Neutrophil (primary cell): ENCODE measurements at regions not wholly inside any gene's neighbourhood (a gene's known extent, or its start where the extent isn't known, plus 50 kb on each side); places are given as distances from the start of the nearest gene placed in this dataset.

ENCODE experiments used
- H3K27ac ChIP-seq: fragments of 200-600 bp; sonication (generic); 2 replicates; pipeline ENCODE4 v1.5.1; 2016; ENCODE audit warnings: mild to moderate bottlenecking, moderate library complexity
- H3K27me3 ChIP-seq: fragments of 200-600 bp; sonication (generic); 2 replicates; pipeline ENCODE4 v1.6.0; 2016; ENCODE audit warnings: mild to moderate bottlenecking
- H3K36me3 ChIP-seq: fragments of 200-600 bp; sonication (generic); 2 replicates; pipeline ENCODE4 v1.5.1; 2017
- H3K4me1 ChIP-seq, 2 experiments: fragments of 200-600 bp in 1 of 2; sonication (generic) in 1 of 2; 1 replicate in 1 of 2; 2 replicates in 1 of 2; pipeline versions ENCODE4 v1.5.1 to v1.6.1; 2013 to 2016; ENCODE audit warnings: low read depth in 1 of 2, low read length in 1 of 2, mild to moderate bottlenecking in 1 of 2, moderate library complexity in 1 of 2; ENCODE audit not compliant: control insufficient read depth in 1 of 2, insufficient read depth in 1 of 2
- H3K4me3 ChIP-seq, 2 experiments: fragments of 200-600 bp in 1 of 2; sonication (generic) in 1 of 2; 1 replicate in 1 of 2; 2 replicates in 1 of 2; pipeline ENCODE4 v1.5.1; 2013 to 2016; ENCODE audit warnings: low read depth in 1 of 2, low read length in 1 of 2, mild to moderate bottlenecking in 1 of 2, moderate library complexity in 1 of 2
- H3K9me3 ChIP-seq: fragments of 200-600 bp; sonication (generic); 2 replicates; pipeline ENCODE4 v1.5.1; 2016
- TF ChIP-seq, protein P1 (sequence below): fragments of 200-600 bp; sonication (generic); IDR thresholded peaks from 2 replicates; pipeline ENCODE4 v1.5.1; 2016; ENCODE audit warnings: antibody characterized with exemption

DNA sequence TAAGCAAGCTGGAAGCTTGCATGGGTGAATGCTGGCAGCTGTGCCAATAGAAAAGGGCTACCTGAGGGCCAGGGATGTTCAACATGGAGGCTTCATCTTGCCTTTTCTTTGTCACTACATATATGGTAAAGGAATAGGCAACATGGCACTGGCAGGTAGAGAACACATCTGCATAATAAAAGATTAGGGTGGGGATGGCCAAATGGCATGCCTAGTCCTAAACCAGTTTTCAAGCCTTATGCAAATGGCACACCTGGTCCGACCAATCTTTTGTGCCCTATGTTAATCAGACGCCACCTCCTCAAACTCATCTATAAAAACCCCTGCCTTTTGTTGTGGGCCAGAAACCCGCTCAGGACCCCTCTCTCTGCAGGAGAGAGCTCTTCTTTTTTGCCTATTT, 216.8 kb upstream of the PROK2 start:
- Histone ChIP-seq H3K27me3 (no peaks in the 10 kb centered on the region), H3K27ac (no peak overlapping the region), H3K36me3 (no peaks in the 10 kb centered on the region), H3K4me1 (no peaks in the 10 kb centered on the region), H3K9me3 (no peaks in the 10 kb centered on the region), H3K4me3 (no peak overlapping the region)
- TF ChIP-seq, protein P1, sequence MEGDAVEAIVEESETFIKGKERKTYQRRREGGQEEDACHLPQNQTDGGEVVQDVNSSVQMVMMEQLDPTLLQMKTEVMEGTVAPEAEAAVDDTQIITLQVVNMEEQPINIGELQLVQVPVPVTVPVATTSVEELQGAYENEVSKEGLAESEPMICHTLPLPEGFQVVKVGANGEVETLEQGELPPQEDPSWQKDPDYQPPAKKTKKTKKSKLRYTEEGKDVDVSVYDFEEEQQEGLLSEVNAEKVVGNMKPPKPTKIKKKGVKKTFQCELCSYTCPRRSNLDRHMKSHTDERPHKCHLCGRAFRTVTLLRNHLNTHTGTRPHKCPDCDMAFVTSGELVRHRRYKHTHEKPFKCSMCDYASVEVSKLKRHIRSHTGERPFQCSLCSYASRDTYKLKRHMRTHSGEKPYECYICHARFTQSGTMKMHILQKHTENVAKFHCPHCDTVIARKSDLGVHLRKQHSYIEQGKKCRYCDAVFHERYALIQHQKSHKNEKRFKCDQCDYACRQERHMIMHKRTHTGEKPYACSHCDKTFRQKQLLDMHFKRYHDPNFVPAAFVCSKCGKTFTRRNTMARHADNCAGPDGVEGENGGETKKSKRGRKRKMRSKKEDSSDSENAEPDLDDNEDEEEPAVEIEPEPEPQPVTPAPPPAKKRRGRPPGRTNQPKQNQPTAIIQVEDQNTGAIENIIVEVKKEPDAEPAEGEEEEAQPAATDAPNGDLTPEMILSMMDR: no peak

DNA sequence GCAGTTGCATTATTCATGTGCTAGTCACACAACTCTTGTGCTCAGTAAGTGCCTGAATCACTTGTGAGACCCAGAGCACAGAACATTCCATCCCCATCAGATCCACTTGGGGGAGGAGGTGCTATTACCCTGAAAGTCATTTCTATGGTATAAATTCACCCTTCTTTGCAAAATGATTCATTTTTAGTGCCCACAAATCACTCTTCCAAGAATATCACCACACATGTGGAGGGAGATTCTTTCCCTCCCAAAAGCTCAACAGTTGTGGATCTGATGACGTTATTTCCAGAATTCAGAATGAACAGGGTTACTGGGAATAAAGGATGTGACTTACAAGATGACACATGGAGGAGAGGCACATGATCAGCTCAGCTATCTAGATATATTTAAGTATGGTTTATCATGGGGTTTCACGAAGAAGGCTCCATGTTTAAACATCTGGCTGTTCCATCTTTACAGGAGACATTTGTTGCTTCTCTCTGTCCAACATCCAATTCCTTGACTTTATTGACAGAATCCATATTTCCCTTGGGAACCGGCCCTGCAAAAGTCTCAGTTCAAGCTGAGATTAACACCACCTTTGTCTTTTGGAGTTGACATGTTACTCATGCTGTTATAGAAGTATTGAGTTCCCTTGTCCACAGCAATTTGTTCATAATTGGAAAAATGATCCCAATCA, 214.2 kb upstream of the PROK2 start:
- Histone ChIP-seq H3K9me3 (no peaks in the 10 kb centered on the region), H3K36me3 (no peaks in the 10 kb centered on the region), H3K27ac (no peak overlapping the region), H3K4me1 (peaks cover 19 to 21% of the 10 kb centered on the region in 2 experiments), H3K4me3 (no peak overlapping the region), H3K27me3 (no peaks in the 10 kb centered on the region)
- TF ChIP-seq, protein P1: no peak

DNA sequence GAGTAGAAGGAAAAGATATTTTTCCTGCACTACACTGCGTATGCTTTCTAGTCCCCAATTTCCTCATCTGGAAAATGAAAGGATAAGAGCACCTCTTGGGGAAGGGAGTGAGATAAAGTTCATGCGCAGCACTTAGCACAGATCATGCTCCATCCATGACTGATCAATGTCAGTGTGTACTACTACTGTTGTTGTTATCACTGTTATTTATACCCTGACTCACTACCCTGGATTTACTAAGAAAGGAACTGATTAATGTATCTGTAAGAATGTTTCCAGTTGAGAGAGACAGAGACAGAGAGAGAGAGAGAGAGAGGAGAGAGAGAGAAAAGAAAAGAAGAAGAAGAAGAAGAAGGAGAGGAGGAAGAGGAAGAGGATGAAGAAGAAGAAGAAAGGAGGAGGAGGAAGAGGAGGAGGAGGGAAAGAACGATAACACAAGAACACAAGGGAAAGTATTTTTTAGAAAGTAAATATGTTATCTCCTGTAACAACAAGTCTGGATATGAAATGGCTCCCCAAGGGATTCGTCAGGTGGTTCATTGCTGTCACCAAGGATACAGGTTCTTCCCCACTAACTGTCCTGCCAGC, 212.2 kb upstream of the PROK2 start:
- Histone ChIP-seq H3K36me3 (no peaks in the 10 kb centered on the region), H3K27me3 (no peaks in the 10 kb centered on the region), H3K9me3 (no peaks in the 10 kb centered on the region), H3K4me3 (no peak overlapping the region), H3K4me1 (peaks cover 23 to 29% of the 10 kb centered on the region in 2 experiments), H3K27ac (no peak overlapping the region)
- TF ChIP-seq, protein P1: no peak

DNA sequence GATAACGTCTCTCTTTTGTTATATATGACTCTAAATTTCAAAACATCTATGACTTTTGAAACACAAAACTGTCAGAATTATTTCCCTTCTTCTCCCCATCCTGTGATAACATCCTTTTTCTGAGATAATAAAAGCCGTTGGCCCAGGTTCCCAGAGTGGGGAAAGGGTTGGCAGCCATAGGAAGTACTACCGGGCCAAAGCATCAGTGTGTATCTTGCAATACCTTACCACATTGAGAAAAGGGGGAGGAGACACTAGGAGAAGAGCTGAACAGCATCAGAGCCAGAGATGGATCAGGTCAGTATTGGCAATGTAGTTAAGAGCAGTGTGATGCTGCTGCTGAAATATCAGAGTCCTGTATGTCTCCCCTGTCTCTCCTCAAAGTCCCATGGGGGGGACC, 210.0 kb upstream of the PROK2 start:
- Histone ChIP-seq H3K27ac (peak overlapping the region; percentile 69), H3K4me1 (peaks cover 23 to 29% of the 10 kb centered on the region in 2 experiments), H3K9me3 (no peaks in the 10 kb centered on the region), H3K27me3 (no peaks in the 10 kb centered on the region), H3K36me3 (no peaks in the 10 kb centered on the region), H3K4me3 (no peak overlapping the region)
- TF ChIP-seq, protein P1: no peak

DNA sequence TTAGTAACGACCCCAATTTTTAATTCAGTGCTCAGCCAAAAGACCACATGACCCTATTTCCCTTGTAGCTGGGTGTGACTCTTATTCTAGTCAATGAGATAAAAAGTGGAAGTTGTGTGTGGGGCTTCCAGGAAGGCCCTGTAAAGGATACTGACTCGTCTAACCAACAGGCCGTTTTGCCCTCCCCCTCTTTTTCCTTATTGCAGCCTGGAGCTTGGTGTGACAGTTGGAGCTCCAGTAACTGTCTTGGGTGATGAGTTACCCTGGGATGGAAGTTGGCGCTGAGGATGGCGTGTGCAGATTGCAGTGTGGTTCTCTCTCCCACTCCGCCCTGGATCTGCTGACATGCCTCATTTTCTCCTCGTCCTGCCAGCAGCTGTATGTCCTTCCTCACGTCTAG, 209.3 kb upstream of the PROK2 start:
- no peaks in the 10 kb centered on the region for H3K36me3 ChIP-seq
- TF ChIP-seq, protein P1: no peak
- peak overlapping the region; percentile 69 for H3K27ac ChIP-seq
- no peaks in the 10 kb centered on the region for H3K9me3 ChIP-seq
- H3K27me3 ChIP-seq: no peaks in the 10 kb centered on the region
- no peak overlapping the region for H3K4me3 ChIP-seq
- peaks cover 23 to 29% of the 10 kb centered on the region in 2 experiments for H3K4me1 ChIP-seq
